GM12878 (cell line): ENCODE measurements at regions not wholly inside any gene's neighbourhood (a gene's known extent, or its start where the extent isn't known, plus 50 kb on each side); places are given as distances from the start of the nearest gene placed in this dataset.

Source experiments
- ATAC-seq: fragments of 200-7000 bp; cut with Tn5 transposase; 3 replicates; pipeline ENCODE4 v1.9.1; 2020; ENCODE audit warnings: mild to moderate bottlenecking, moderate library complexity
- BruUV-seq: library from RNA; stranded (reverse); fragments of 400-500 nt; replicated peaks from 2 replicates; lab custom pipeline; 2021; lab: Mats Ljungman, UMichigan
- CTCF ChIA-PET: fragments of 300-600 bp; sonication (Branson Sonifier 250); formaldehyde crosslinking; extraction: SDS; loops from one replicate; lab custom pipeline; 2021; ENCODE audit warnings: inconsistent platforms; lab: Yijun Ruan, JAX
- POLR2A ChIA-PET: fragments of 350-600 bp; formaldehyde crosslinking; extraction: SDS; loops from one replicate; lab custom pipeline; 2021; ENCODE audit warnings: inconsistent platforms; lab: Charles Lee
- RAD21 ChIA-PET: fragments of 300-600 bp; sonication (Branson Sonifier 250); formaldehyde crosslinking; loops from one replicate; lab custom pipeline; 2023; ENCODE audit warnings: antibody characterized with exemption; ENCODE audit not compliant: unreplicated experiment; lab: Charles Lee
- SMC1A ChIA-PET: fragments of 300-600 bp; sonication (Branson Sonifier 250); formaldehyde crosslinking; loops from one replicate; lab custom pipeline; 2023; ENCODE audit not compliant: unreplicated experiment, uncharacterized antibody; lab: Charles Lee
- DNase-seq: peaks from one replicate; pipeline ENCODE4 v3.0.0-alpha.2; 2011; ENCODE audit warnings: low read depth, low spot score
- FAIRE-seq: peaks from 3 replicates; lab custom pipeline; 2011; peaks lifted over from hg19 to GRCh38; lab: Jason Lieb, UNC
- H2AFZ ChIP-seq: 2 replicates; pipeline ENCODE4 v1.6.0; 2011; ENCODE audit warnings: low read depth, low read length, control low read depth; ENCODE audit not compliant: control insufficient read depth
- H3K27ac ChIP-seq: 2 replicates; pipeline ENCODE4 v1.5.1; 2011; ENCODE audit warnings: control low read depth; ENCODE audit not compliant: control insufficient read depth, insufficient read depth
- H3K27me3 ChIP-seq, 2 experiments: replicated peaks in 1 of 2; 2 replicates each; pipeline versions ENCODE4 v1.6.0 to v1.6.1; 2011; ENCODE audit warnings: low read length in 1 of 2; ENCODE audit not compliant: control insufficient read depth in 2 of 2, insufficient read depth in 2 of 2
- H3K36me3 ChIP-seq, 2 experiments: 2 replicates each; pipeline ENCODE4 v1.5.1; 2011; ENCODE audit warnings: low read length in 1 of 2; ENCODE audit not compliant: control insufficient read depth in 2 of 2, insufficient read depth in 2 of 2
- H3K4me1 ChIP-seq: 2 replicates; pipeline ENCODE4 v1.6.1; 2011; ENCODE audit warnings: mild to moderate bottlenecking, low read length, moderate library complexity, mixed read lengths; ENCODE audit not compliant: control insufficient read depth, insufficient read depth
- H3K4me2 ChIP-seq: 2 replicates; pipeline ENCODE4 v1.6.0; 2011; ENCODE audit warnings: control low read depth; ENCODE audit not compliant: control insufficient read depth, insufficient read depth
- H3K4me3 ChIP-seq: fragments of 200-600 bp; sonication (generic); 2 replicates; pipeline ENCODE4 v1.5.1; 2016
- H3K79me2 ChIP-seq: 2 replicates; pipeline ENCODE4 v1.6.0; 2011; ENCODE audit warnings: low read length; ENCODE audit not compliant: control insufficient read depth, insufficient read depth
- H3K9ac ChIP-seq: 2 replicates; pipeline ENCODE4 v1.8.0; 2011; ENCODE audit warnings: low read length, control low read depth, mixed read lengths; ENCODE audit not compliant: control insufficient read depth, insufficient read depth
- H3K9me3 ChIP-seq: replicated peaks from 3 replicates; pipeline ENCODE4 v1.5.1; 2011; ENCODE audit warnings: mild to moderate bottlenecking, low read length; ENCODE audit not compliant: control insufficient read depth, insufficient read depth
- H4K20me1 ChIP-seq: 2 replicates; pipeline ENCODE4 v1.6.0; 2011; ENCODE audit not compliant: control insufficient read depth, insufficient read depth
- IRF5 ChIP-seq: fragments of 450-650 bp; IDR thresholded peaks from 2 replicates; pipeline ENCODE4 v1.6.1; 2017; ENCODE audit warnings: borderline replicate concordance
- MYB ChIP-seq: fragments of 150-350 bp; IDR thresholded peaks from 2 replicates; pipeline ENCODE4 v1.6.1; 2014; ENCODE audit warnings: mild to moderate bottlenecking, low read depth, low read length, borderline replicate concordance
- PBX3 ChIP-seq: IDR thresholded peaks from 2 replicates; pipeline ENCODE4 v1.6.1; 2011; ENCODE audit warnings: mild to moderate bottlenecking, low read depth, low read length, moderate library complexity; ENCODE audit not compliant: insufficient replicate concordance
- SKIL ChIP-seq: fragments of 450-650 bp; IDR thresholded peaks from 2 replicates; pipeline ENCODE4 v1.6.1; 2017; ENCODE audit warnings: mild to moderate bottlenecking, low read depth, inconsistent platforms; ENCODE audit not compliant: poor library complexity, severe bottlenecking
- ZBTB4 ChIP-seq: fragments of 450-650 bp; formaldehyde crosslinking; IDR thresholded peaks from 2 replicates; pipeline ENCODE4 v1.4.0; 2022; ENCODE audit warnings: mild to moderate bottlenecking, moderate library complexity
- ZNF207 ChIP-seq: fragments of 450-650 bp; IDR thresholded peaks from 2 replicates; pipeline ENCODE4 v1.6.1; 2014; ENCODE audit warnings: antibody characterized with exemption, mild to moderate bottlenecking, borderline replicate concordance
- ZSCAN29 ChIP-seq: fragments of 450-650 bp; IDR thresholded peaks from 2 replicates; pipeline ENCODE4 v1.6.1; 2017; ENCODE audit warnings: mild to moderate bottlenecking, moderate library complexity
- WGBS: methylation state at CpG from one replicate; pipeline ENCODE4 v1.1.6; 2016; ENCODE audit warnings: low lambda C conversion rate; ENCODE audit not compliant: insufficient replicate concordance, insufficient coverage; ENCODE audit errors: missing lambda C conversion rate; 5-methylcytosine and 5-hydroxymethylcytosine counted together
- in situ Hi-C: fragments of 300-500 bp; cut with MboI; formaldehyde crosslinking; loops from 9 replicates; pipeline ENCODE4 v1.14.3; 2018; ENCODE audit warnings: mixed read lengths
- intact Hi-C: fragments of 100-400 bp; cut with micrococcal nuclease; formaldehyde crosslinking; loops from one replicate; pipeline ENCODE4 v1.14.2; 2022; ENCODE audit not compliant: unreplicated experiment

- TF ChIP-seq ZBTB4 (CRISPR knock-in tag) = no peak
Measured at GRCh38 chr4:128480945-128481344, 193.3 kb upstream of the PGRMC2 start (continued).

- H3K27me3 ChIP-seq = no peaks in the 10 kb centered on the region
- FAIRE-seq = no peak
- POLR2A ChIA-PET = no interaction called here
- no peaks in the 10 kb centered on the region for H3K79me2 ChIP-seq
- in situ Hi-C loops (no loop called here), intact Hi-C loops (no loop called here)
- no peaks in the 10 kb centered on the region for H3K36me3 ChIP-seq
- ATAC-seq = no peak
- RAD21 ChIA-PET = no interaction called here
- H3K4me1 ChIP-seq = no peaks in the 10 kb centered on the region
- WGBS = 55% methylated on average over 4 of the region's 4 CpGs
- H2AFZ ChIP-seq = no peak overlapping the region
- no TSS peak for BruUV-seq
- no peak overlapping the region for H3K4me3 ChIP-seq
- no peaks in the 10 kb centered on the region for H3K9me3 ChIP-seq
- H3K27ac ChIP-seq = no peak overlapping the region
- no peak overlapping the region for H3K9ac ChIP-seq
- DNase-seq = no peak
- SMC1A ChIA-PET = interaction anchor here (1.3 to 1.4 kb wide), 3 partner anchors 9 to 23 kb away, joined by 3 to 4 read pairs (median 3); no protein-coding TSS in a partner anchor
- TF ChIP-seq ZSCAN29 (no peak), MYB (no peak), SKIL (no peak), IRF5 (no peak), PBX3 (no peak), ZNF207 (no peak)
- TF ChIP-seq, all 136 proteins: peak for 0
- Histone ChIP-seq H3K4me2 (no peak overlapping the region), H4K20me1 (no peaks in the 10 kb centered on the region)
- CTCF ChIA-PET = interaction anchor here (1.0 kb wide), 1 partner anchor 24 kb away, joined by 3 read pairs; no protein-coding TSS in a partner anchor
Measured at GRCh38 chr4:128477540-128477939, 189.9 kb upstream of the PGRMC2 start.
